GM18868 (cell line): ENCODE measurements at regions not wholly inside any gene's neighbourhood (a gene's known extent, or its start where the extent isn't known, plus 50 kb on each side); places are given as distances from the start of the nearest gene placed in this dataset.
"Not testable (repeated sequence)": the region's sequence is repeated elsewhere in the genome, so short reads cannot be mapped to it uniquely, and the experiment has no call there.

Experiments used
- ATAC-seq: cut with Tn5 transposase; IDR thresholded peaks from one replicate; pipeline ENCODE4 v1.9.1; 2021; ENCODE audit warnings: mild to moderate bottlenecking, moderate library complexity; ENCODE audit not compliant: unreplicated experiment

- ATAC-seq = not testable (repeated sequence)
These were observed 72.4 kb downstream of the HNRNPD start for GRCh38 chr4:82301390-82301789.

GRCh38 chr4:82293304-82293703 lies 80.5 kb downstream of the HNRNPD start:
- ATAC-seq = peak; percentile 100

- ATAC-seq = no peak
These were observed 86.1 kb downstream of the HNRNPD start for GRCh38 chr4:82287720-82288119.

- peak; percentile 100 for ATAC-seq
These were observed 88.7 kb downstream of the HNRNPD start for GRCh38 chr4:82284858-82285805.

- no peak for ATAC-seq
These were observed 89.3 kb downstream of the HNRNPD start for GRCh38 chr4:82284475-82284857.

GRCh38 chr4:82282875-82283274 lies 90.9 kb downstream of the HNRNPD start:
- no peak for ATAC-seq

- not testable (repeated sequence) for ATAC-seq
These were observed 94.2 kb downstream of the HNRNPD start for GRCh38 chr4:82279550-82279949.

GRCh38 chr4:82276332-82276640 lies 97.5 kb downstream of the HNRNPD start:
- no peak for ATAC-seq

- no peak for ATAC-seq
These were observed 98.1 kb downstream of the HNRNPD start for GRCh38 chr4:82275431-82276331.

- not testable (repeated sequence) for ATAC-seq
These were observed 99.1 kb downstream of the HNRNPD start for GRCh38 chr4:82274700-82275099.

- not testable (repeated sequence) for ATAC-seq
These were observed 101.3 kb downstream of the HNRNPD start for GRCh38 chr4:82272523-82272922.

GRCh38 chr4:82271915-82272480 lies 101.8 kb downstream of the HNRNPD start:
- not testable (repeated sequence) for ATAC-seq

- ATAC-seq = no peak
These were observed 105.0 kb downstream of the HNRNPD start for GRCh38 chr4:82268826-82269193.

- ATAC-seq = peak; percentile 98
These were observed 105.6 kb downstream of the HNRNPD start for GRCh38 chr4:82268050-82268825.

GRCh38 chr4:82267506-82267905 lies 106.3 kb downstream of the HNRNPD start:
- ATAC-seq = no peak

GRCh38 chr4:82266345-82266744 lies 107.4 kb downstream of the HNRNPD start:
- no peak for ATAC-seq

- no peak for ATAC-seq
These were observed 112.7 kb downstream of the HNRNPD start for GRCh38 chr4:82261084-82261483.

GRCh38 chr4:82260632-82261031 lies 113.2 kb downstream of the HNRNPD start:
- no peak for ATAC-seq

- peak; percentile 53 for ATAC-seq
These were observed 117.1 kb downstream of the HNRNPD start for GRCh38 chr4:82256718-82257117.

- no peak for ATAC-seq
These were observed 118.1 kb downstream of the HNRNPD start for GRCh38 chr4:82255657-82256056.
